SK-N-SH (cell line): ENCODE measurements at regions not wholly inside any gene's neighbourhood (a gene's known extent, or its start where the extent isn't known, plus 50 kb on each side); places are given as distances from the start of the nearest gene placed in this dataset.

Source experiments
- CHD2 ChIP-seq: fragments of 150-350 bp; IDR thresholded peaks from 2 replicates; pipeline ENCODE4 v1.6.1; 2018; ENCODE audit warnings: low read length; ENCODE audit not compliant: partially characterized antibody
- CTCF ChIP-seq: fragments of 200-600 bp; sonication (generic); IDR thresholded peaks from 2 replicates; pipeline ENCODE4 v1.6.1; 2017; ENCODE audit warnings: antibody characterized with exemption, mild to moderate bottlenecking, moderate library complexity
- EZH2phosphoT487 ChIP-seq: fragments of 200-600 bp; sonication (generic); IDR thresholded peaks from 2 replicates; pipeline ENCODE4 v1.6.1; 2017; ENCODE audit warnings: low read depth, mixed run types, mild to moderate bottlenecking, antibody characterized with exemption, moderate library complexity, borderline replicate concordance
- JUND ChIP-seq: IDR thresholded peaks from 2 replicates; pipeline ENCODE4 v1.4.0; 2012
- MAX ChIP-seq: IDR thresholded peaks from 2 replicates; pipeline ENCODE4 v1.4.0; 2012; ENCODE audit warnings: low read depth
- MXI1 ChIP-seq: IDR thresholded peaks from 2 replicates; pipeline ENCODE4 v1.6.1; 2012; ENCODE audit warnings: mild to moderate bottlenecking, low read depth, low read length, improper control_type of control experiment
- NFIC ChIP-seq: IDR thresholded peaks from 2 replicates; pipeline ENCODE4 v1.4.0; 2012; ENCODE audit warnings: borderline replicate concordance
- PBX3 ChIP-seq: IDR thresholded peaks from 2 replicates; pipeline ENCODE4; 2012
- POLR2AphosphoS5 ChIP-seq: IDR thresholded peaks from 2 replicates; pipeline ENCODE4 v1.6.1; 2012; ENCODE audit warnings: low read depth, low read length
- RAD21 ChIP-seq: IDR thresholded peaks from 2 replicates; pipeline ENCODE4 v1.6.1; 2012; ENCODE audit warnings: mild to moderate bottlenecking, low read length
- SIN3A ChIP-seq: IDR thresholded peaks from 2 replicates; pipeline ENCODE4 v1.6.1; 2012; ENCODE audit warnings: low read depth, mild to moderate bottlenecking, low read length, moderate library complexity, borderline replicate concordance
- TAF1 ChIP-seq: IDR thresholded peaks from 2 replicates; pipeline ENCODE4 v1.6.1; 2012; ENCODE audit warnings: low read depth, mild to moderate bottlenecking, low read length, moderate library complexity, borderline replicate concordance
- USF1 ChIP-seq: IDR thresholded peaks from 2 replicates; pipeline ENCODE4 v1.4.0; 2012; ENCODE audit warnings: low read depth, borderline replicate concordance

- TF ChIP-seq TAF1: no peak
- no peak for TF ChIP-seq CTCF
- no peak for TF ChIP-seq MAX
- no peak for TF ChIP-seq JUND
- no peak for TF ChIP-seq POLR2AphosphoS5
- no peak for TF ChIP-seq USF1
- TF ChIP-seq SIN3A: no peak
- no peak for TF ChIP-seq NFIC
- TF ChIP-seq PBX3: no peak
- no peak for TF ChIP-seq RAD21
- no peak for TF ChIP-seq EZH2phosphoT487
- no peak for TF ChIP-seq MXI1
- TF ChIP-seq CHD2: no peak
Measured at GRCh38 chr5:125283372-125283771, 536.9 kb upstream of the ZNF608 start.
